Endodermal cell (in vitro differentiated cells): ENCODE measurements at regions not wholly inside any gene's neighbourhood (a gene's known extent, or its start where the extent isn't known, plus 50 kb on each side); places are given as distances from the start of the nearest gene placed in this dataset.

Experiments
- DNase-seq: peaks from one replicate; pipeline ENCODE4 v3.0.0-alpha.2; 2017
- H3K27ac ChIP-seq: 2 replicates; pipeline ENCODE4 v1.5.1; 2013; ENCODE audit warnings: mild to moderate bottlenecking, low read depth, low read length, moderate library complexity
- H3K27me3 ChIP-seq: 2 replicates; pipeline ENCODE4 v1.6.1; 2013; ENCODE audit warnings: mild to moderate bottlenecking, low read length, moderate library complexity; ENCODE audit not compliant: insufficient read depth, control insufficient read depth, poor library complexity, severe bottlenecking
- H3K36me3 ChIP-seq: 2 replicates; pipeline ENCODE4 v1.7.0; 2013; ENCODE audit warnings: mild to moderate bottlenecking, low read length, moderate library complexity; ENCODE audit not compliant: control insufficient read depth, insufficient read depth
- H3K4me1 ChIP-seq: one replicate; pipeline ENCODE4 v1.7.0; 2013; ENCODE audit warnings: low read length; ENCODE audit not compliant: control insufficient read depth, insufficient read depth
- H3K4me3 ChIP-seq: 2 replicates; pipeline ENCODE4 v1.5.1; 2013; ENCODE audit warnings: mild to moderate bottlenecking, low read length, moderate library complexity
- H3K9ac ChIP-seq: 2 replicates; pipeline ENCODE4 v1.6.1; 2013; ENCODE audit warnings: mild to moderate bottlenecking, low read length, moderate library complexity; ENCODE audit not compliant: poor library complexity, severe bottlenecking; ENCODE audit errors: extremely low read depth
- H3K9me3 ChIP-seq: 2 replicates; pipeline ENCODE4 v1.6.1; 2013; ENCODE audit warnings: mild to moderate bottlenecking, low read length, moderate library complexity; ENCODE audit not compliant: control insufficient read depth
- H3K27ac Mint-ChIP-seq: 2 replicates; pipeline ENCODE4 v1.8.0; 2020; ENCODE audit warnings: mixed read lengths
- H3K27me3 Mint-ChIP-seq: 2 replicates; pipeline ENCODE4 v1.8.0; 2021; ENCODE audit warnings: mild to moderate bottlenecking, mixed read lengths; ENCODE audit not compliant: insufficient read depth
- H3K36me3 Mint-ChIP-seq: 2 replicates; pipeline ENCODE4 v1.8.0; 2020; ENCODE audit warnings: low read depth, mixed read lengths
- H3K4me1 Mint-ChIP-seq: 2 replicates; pipeline ENCODE4 v1.8.0; 2020; ENCODE audit warnings: mixed read lengths
- H3K4me3 Mint-ChIP-seq: 2 replicates; pipeline ENCODE4 v1.8.0; 2020; ENCODE audit warnings: mild to moderate bottlenecking, moderate library complexity, mixed read lengths
- H3K9me3 Mint-ChIP-seq: 2 replicates; pipeline ENCODE4 v1.8.0; 2020; ENCODE audit warnings: mild to moderate bottlenecking, mixed read lengths
- CTCF ChIP-seq: fragments of 200-600 bp; sonication (generic); conservative IDR thresholded peaks from 2 replicates; pipeline ENCODE4 v1.5.0; 2021; ENCODE audit warnings: antibody characterized with exemption, mild to moderate bottlenecking
- WGBS, 2 experiments: methylation state at CpG; one replicate each; pipeline versions ENCODE4 v1.1.5 to v1.1.7; 2013; ENCODE audit warnings: missing lambda C conversion rate in 2 of 2, mixed read lengths in 1 of 2; ENCODE audit not compliant: insufficient coverage in 1 of 2, insufficient read length in 1 of 2; 5-methylcytosine and 5-hydroxymethylcytosine counted together

- Histone ChIP-seq H3K9me3 (no peaks in the 10 kb centered on the region), H3K36me3 (no peaks in the 10 kb centered on the region), H3K4me1 (no peaks in the 10 kb centered on the region), H3K27me3 (no peaks in the 10 kb centered on the region), H3K4me3 (no peak overlapping the region), H3K9ac (no peak overlapping the region), H3K27ac (no peak overlapping the region)
- no peaks in the 10 kb centered on the region for H3K27me3 Mint-ChIP-seq
- H3K36me3 Mint-ChIP-seq, result no peaks in the 10 kb centered on the region
- no peaks in the 10 kb centered on the region for H3K9me3 Mint-ChIP-seq
- H3K4me1 Mint-ChIP-seq, result no peaks in the 10 kb centered on the region
- TF ChIP-seq CTCF, result no peak
- no peak for DNase-seq
- no peak overlapping the region for H3K4me3 Mint-ChIP-seq
- no peak overlapping the region for H3K27ac Mint-ChIP-seq
- WGBS, 2 experiments, result 86 to 89% methylated on average over 8 of the region's 8 CpGs
Observed at GRCh38 chr5:67301285-67301903, 104.8 kb upstream of the CD180 start.

GRCh38 chr5:67300326-67300725, 103.7 kb upstream of the CD180 start:
- Mint-ChIP-seq H3K27me3 (no peaks in the 10 kb centered on the region), H3K9me3 (no peaks in the 10 kb centered on the region), H3K4me1 (no peaks in the 10 kb centered on the region), H3K36me3 (no peaks in the 10 kb centered on the region), H3K27ac (no peak overlapping the region), H3K4me3 (no peak overlapping the region)
- H3K9ac ChIP-seq, result no peak overlapping the region
- no peak for TF ChIP-seq CTCF
- no peaks in the 10 kb centered on the region for H3K36me3 ChIP-seq
- H3K4me3 ChIP-seq, result no peak overlapping the region
- no peak for DNase-seq
- no peaks in the 10 kb centered on the region for H3K27me3 ChIP-seq
- H3K4me1 ChIP-seq, result no peaks in the 10 kb centered on the region
- H3K27ac ChIP-seq, result no peak overlapping the region
- 96 to 100% methylated on average over 1 to 2 of the region's 2 CpGs for WGBS, 2 experiments
- no peaks in the 10 kb centered on the region for H3K9me3 ChIP-seq

GRCh38 chr5:67299231-67299735, 102.7 kb upstream of the CD180 start:
- Mint-ChIP-seq H3K36me3 (no peaks in the 10 kb centered on the region), H3K4me3 (no peak overlapping the region), H3K27ac (no peak overlapping the region), H3K27me3 (no peaks in the 10 kb centered on the region), H3K9me3 (no peaks in the 10 kb centered on the region), H3K4me1 (no peaks in the 10 kb centered on the region)
- Histone ChIP-seq H3K9ac (no peak overlapping the region), H3K27me3 (no peaks in the 10 kb centered on the region), H3K36me3 (no peaks in the 10 kb centered on the region), H3K4me3 (no peak overlapping the region), H3K9me3 (no peaks in the 10 kb centered on the region), H3K4me1 (no peaks in the 10 kb centered on the region), H3K27ac (no peak overlapping the region)
- no peak for DNase-seq
- 94 to 100% methylated on average over 1 to 2 of the region's 2 CpGs for WGBS, 2 experiments
- TF ChIP-seq CTCF, result no peak
